BE2C (cell line): ENCODE measurements at regions not wholly inside any gene's neighbourhood (a gene's known extent, or its start where the extent isn't known, plus 50 kb on each side); places are given as distances from the start of the nearest gene placed in this dataset.

Experiments
- DNase-seq: peaks from one replicate; pipeline ENCODE4 v3.0.0-alpha.2; 2020
- H3K27me3 ChIP-seq: fragments of 250-450 bp; sonication (Bioruptor Pico); 2 replicates; pipeline ENCODE4 v1.5.1; 2020; ENCODE audit warnings: mild to moderate bottlenecking
- H3K36me3 ChIP-seq: fragments of 250-450 bp; sonication (Bioruptor Pico); 2 replicates; pipeline ENCODE4 v1.5.1; 2020; ENCODE audit warnings: mild to moderate bottlenecking
- H3K4me1 ChIP-seq: fragments of 250-450 bp; sonication (Bioruptor Pico); 2 replicates; pipeline ENCODE4 v1.5.1; 2020
- H3K4me3 ChIP-seq: 2 replicates; pipeline ENCODE4 v1.5.1; 2011; ENCODE audit warnings: low read depth, low read length
- H3K9me3 ChIP-seq: fragments of 250-450 bp; sonication (Bioruptor Pico); 2 replicates; pipeline ENCODE4 v1.5.1; 2020
- CTCF ChIP-seq: IDR thresholded peaks from 2 replicates; pipeline ENCODE4 v1.5.1; 2012; ENCODE audit warnings: mild to moderate bottlenecking, low read depth, low read length

- TF ChIP-seq CTCF, result no peak
- no peaks in the 10 kb centered on the region for H3K4me1 ChIP-seq
- H3K4me3 ChIP-seq, result no peak overlapping the region
- no peaks in the 10 kb centered on the region for H3K36me3 ChIP-seq
- no peak for DNase-seq
- H3K9me3 ChIP-seq, result no peaks in the 10 kb centered on the region
- no peaks in the 10 kb centered on the region for H3K27me3 ChIP-seq
Measured at GRCh38 chr3:74479915-74480314, 134.5 kb downstream of the CNTN3 start.

GRCh38 chr3:74470313-74470712, 144.1 kb downstream of the CNTN3 start:
- Histone ChIP-seq H3K4me1 (no peaks in the 10 kb centered on the region), H3K4me3 (no peak overlapping the region), H3K27me3 (no peaks in the 10 kb centered on the region), H3K36me3 (no peaks in the 10 kb centered on the region), H3K9me3 (no peaks in the 10 kb centered on the region)
- DNase-seq, result no peak
- TF ChIP-seq CTCF, result no peak

- H3K27me3 ChIP-seq, result no peaks in the 10 kb centered on the region
- H3K9me3 ChIP-seq, result no peaks in the 10 kb centered on the region
- DNase-seq, result no peak
- no peaks in the 10 kb centered on the region for H3K4me1 ChIP-seq
- H3K4me3 ChIP-seq, result no peak overlapping the region
- H3K36me3 ChIP-seq, result no peaks in the 10 kb centered on the region
- TF ChIP-seq CTCF, result no peak
Measured at GRCh38 chr3:74469713-74470112, 144.7 kb downstream of the CNTN3 start.

GRCh38 chr3:74469151-74469550, 145.3 kb downstream of the CNTN3 start:
- H3K27me3 ChIP-seq, result no peaks in the 10 kb centered on the region
- H3K9me3 ChIP-seq, result no peaks in the 10 kb centered on the region
- H3K36me3 ChIP-seq, result no peaks in the 10 kb centered on the region
- H3K4me3 ChIP-seq, result no peak overlapping the region
- no peak for DNase-seq
- no peak for TF ChIP-seq CTCF
- no peaks in the 10 kb centered on the region for H3K4me1 ChIP-seq

GRCh38 chr3:74465715-74466410, 148.6 kb downstream of the CNTN3 start:
- no peaks in the 10 kb centered on the region for H3K4me1 ChIP-seq
- no peak for TF ChIP-seq CTCF
- H3K36me3 ChIP-seq, result no peaks in the 10 kb centered on the region
- no peaks in the 10 kb centered on the region for H3K27me3 ChIP-seq
- no peaks in the 10 kb centered on the region for H3K9me3 ChIP-seq
- no peak overlapping the region for H3K4me3 ChIP-seq
- no peak for DNase-seq

GRCh38 chr3:74463515-74463914, 150.9 kb downstream of the CNTN3 start:
- H3K9me3 ChIP-seq, result no peaks in the 10 kb centered on the region
- DNase-seq, result no peak
- TF ChIP-seq CTCF, result no peak
- H3K36me3 ChIP-seq, result no peaks in the 10 kb centered on the region
- H3K4me1 ChIP-seq, result no peaks in the 10 kb centered on the region
- no peaks in the 10 kb centered on the region for H3K27me3 ChIP-seq
- no peak overlapping the region for H3K4me3 ChIP-seq
